GM20000 (cell line): ENCODE measurements at regions not wholly inside any gene's neighbourhood (a gene's known extent, or its start where the extent isn't known, plus 50 kb on each side); places are given as distances from the start of the nearest gene placed in this dataset.
"Not testable (repeated sequence)": the region's sequence is repeated elsewhere in the genome, so short reads cannot be mapped to it uniquely, and the experiment has no call there.

Experiments used
- DNase-seq: peaks from one replicate; pipeline ENCODE4 v3.0.0; 2012; ENCODE audit warnings: low spot score
- CTCF ChIP-seq: IDR thresholded peaks from 2 replicates; pipeline ENCODE4 v1.5.1; 2012; ENCODE audit warnings: mild to moderate bottlenecking, control low read depth; ENCODE audit errors: extremely low read depth, missing control alignments

DNA sequence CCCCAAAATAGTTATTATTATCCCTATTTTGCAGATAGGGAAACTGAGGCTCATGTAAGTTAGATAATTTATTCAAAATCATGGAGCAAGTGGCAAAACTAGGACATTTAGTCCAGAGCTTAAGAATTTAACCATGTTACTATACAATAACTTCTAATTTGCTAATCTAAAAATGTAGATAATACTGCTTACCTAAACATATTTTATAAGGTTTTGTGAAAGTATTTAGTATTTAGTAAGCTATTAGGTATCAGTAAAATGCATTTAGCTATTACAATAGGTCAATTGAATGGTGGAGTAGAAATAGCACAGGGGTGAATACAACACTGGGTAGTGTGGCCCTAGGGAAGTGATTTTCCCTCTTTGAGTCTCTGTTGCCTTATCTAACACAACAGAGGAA lies 648.3 kb downstream of the KIF4B start:
- no peak for DNase-seq
- TF ChIP-seq CTCF, result no peak

GRCh38 chr5:155665361-155665760 lies 651.8 kb downstream of the KIF4B start:
- no peak for DNase-seq
- TF ChIP-seq CTCF, result no peak

DNA sequence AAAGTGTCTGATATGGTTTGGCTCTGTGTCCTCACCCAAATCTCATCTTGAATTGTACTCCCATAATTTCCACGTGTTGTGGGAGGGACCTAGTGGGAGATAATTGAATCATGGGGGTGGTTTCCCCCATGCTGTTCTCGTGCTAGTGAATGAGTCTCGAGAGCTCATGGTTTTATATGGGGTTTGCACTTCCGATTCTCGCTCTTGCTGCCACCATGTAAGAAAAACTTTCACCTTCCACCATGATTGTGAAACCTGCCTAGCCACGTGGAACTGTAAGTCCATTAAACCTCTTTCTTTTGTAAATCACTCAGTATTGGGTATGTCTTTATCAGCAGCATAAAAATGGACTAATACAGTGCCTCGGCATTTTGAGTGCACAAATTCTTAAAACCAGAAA lies 655.0 kb upstream of the SGCD start:
- not testable (repeated sequence) for DNase-seq

GRCh38 chr5:155676967-155677366 lies 650.0 kb upstream of the SGCD start:
- no peak for TF ChIP-seq CTCF
- no peak for DNase-seq

DNA sequence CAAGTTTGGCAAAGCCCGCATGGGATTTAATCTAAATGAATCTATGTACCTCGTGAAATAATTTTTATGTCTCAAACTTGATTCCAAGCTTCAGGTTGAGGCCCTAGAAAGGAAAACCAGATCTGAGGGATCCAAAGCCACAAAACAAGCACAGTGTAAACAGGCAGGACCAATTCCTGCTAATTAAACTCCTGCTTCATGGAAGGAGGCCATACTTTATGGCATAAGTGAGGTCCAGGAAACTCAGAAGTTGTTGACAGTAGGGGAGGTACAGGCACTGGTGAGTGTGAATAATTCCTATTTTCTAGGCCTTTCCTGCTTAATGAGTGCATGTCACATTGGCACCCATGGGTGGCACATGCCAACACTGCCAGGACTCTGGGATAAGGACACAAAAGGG lies 648.6 kb upstream of the SGCD start:
- DNase-seq, result no peak
- TF ChIP-seq CTCF, result no peak

DNA sequence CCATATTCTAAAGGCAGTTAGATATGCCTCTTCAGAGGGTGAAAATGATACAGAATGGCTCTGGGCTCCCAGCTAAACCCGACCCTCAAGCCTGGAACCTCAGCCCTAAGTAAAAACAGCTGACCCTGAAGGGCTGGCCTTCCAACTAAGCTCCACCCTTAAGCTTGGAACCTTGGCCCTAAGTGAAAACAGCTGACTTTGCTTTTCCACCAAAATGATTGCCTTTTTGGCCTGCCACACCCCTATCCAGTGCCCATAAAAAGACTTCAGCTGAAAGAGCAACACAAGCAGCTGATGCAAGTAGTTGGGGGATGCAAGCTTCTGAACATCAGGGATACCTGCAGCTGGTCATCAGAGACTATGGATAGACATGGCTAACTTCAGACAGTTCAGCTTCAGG lies 647.4 kb upstream of the SGCD start:
- TF ChIP-seq CTCF, result no peak
- DNase-seq, result no peak

- no peak for DNase-seq
- no peak for TF ChIP-seq CTCF
Observed at GRCh38 chr5:155684417-155684816, 642.5 kb upstream of the SGCD start.

- no peak for TF ChIP-seq CTCF
- no peak for DNase-seq
Observed at GRCh38 chr5:155686131-155686530, 640.8 kb upstream of the SGCD start.
